Neural progenitor cell (in vitro differentiated cells): ENCODE measurements at regions not wholly inside any gene's neighbourhood (a gene's known extent, or its start where the extent isn't known, plus 50 kb on each side); places are given as distances from the start of the nearest gene placed in this dataset.

ENCODE experiments used
- CTCF ChIP-seq: fragments of 200-600 bp; sonication (generic); IDR thresholded peaks from 2 replicates; pipeline ENCODE4 v1.5.1; 2017; ENCODE audit warnings: antibody characterized with exemption, mild to moderate bottlenecking
- EZH2 ChIP-seq: fragments of 200-600 bp; sonication (generic); IDR thresholded peaks from 2 replicates; pipeline ENCODE4 v1.6.1; 2017; ENCODE audit warnings: antibody characterized with exemption, mild to moderate bottlenecking, moderate library complexity
- EZH2phosphoT487 ChIP-seq: fragments of 200-600 bp; sonication (generic); IDR thresholded peaks from 2 replicates; pipeline ENCODE4 v1.6.1; 2017; ENCODE audit warnings: antibody characterized with exemption

GRCh38 chr3:56858331-56858730 lies 56.6 kb upstream of the ARHGEF3 start:
- no peak for TF ChIP-seq CTCF
- TF ChIP-seq EZH2, result no peak
- no peak for TF ChIP-seq EZH2phosphoT487
